ENCODE measurements at regions not wholly inside any gene's neighbourhood (a gene's known extent, or its start where the extent isn't known, plus 50 kb on each side); places are given as distances from the start of the nearest gene placed in this dataset.

DNA sequence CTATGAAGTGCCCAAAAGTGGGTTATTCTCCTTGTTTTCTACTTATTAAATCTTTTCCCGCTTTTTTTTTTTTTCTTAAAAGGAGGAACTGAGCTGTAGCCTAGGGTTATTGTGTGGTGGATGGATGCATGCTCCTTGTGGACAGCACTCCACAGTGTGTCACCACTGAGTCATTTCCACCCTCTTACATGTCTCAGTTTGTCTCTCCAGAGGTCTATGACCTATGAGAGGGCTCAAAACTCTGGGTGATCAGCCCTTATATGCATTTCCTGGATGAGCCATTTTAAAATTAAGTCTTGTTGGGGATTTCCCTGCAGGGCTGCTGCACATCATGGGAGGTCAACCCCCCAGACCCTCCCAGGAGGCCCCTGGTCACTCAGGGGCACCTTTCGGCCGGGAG is 102.2 kb upstream of the MOCS2 start:
- peak; percentile 6 for DNase-seq (ENCODE audit: extremely low read depth, low read depth)

DNA sequence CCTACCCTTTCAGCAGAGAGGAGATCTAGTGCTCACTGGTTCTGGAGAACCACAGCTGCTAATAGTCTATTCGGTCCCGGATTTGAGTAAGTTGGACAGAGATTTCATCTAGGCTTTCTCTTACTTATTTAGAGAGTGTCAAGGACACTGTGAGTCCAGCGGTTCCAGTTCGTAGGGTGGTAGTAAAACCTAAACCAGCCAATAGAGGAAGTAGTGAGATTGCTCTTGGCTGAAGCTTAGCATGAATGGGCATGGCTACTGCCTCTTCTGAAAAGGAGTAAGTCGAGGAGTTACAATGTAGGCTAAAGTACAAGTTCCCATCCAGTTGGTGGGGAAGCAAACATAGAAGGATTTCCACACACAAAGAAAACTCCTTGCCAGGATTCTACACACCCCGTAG is 109.6 kb upstream of the MOCS2 start:
- DNase-seq (ENCODE audit: extremely low read depth, low read depth) = no peak

GRCh38 chr5:53219610-53220009 is 110.1 kb upstream of the MOCS2 start:
- DNase-seq (ENCODE audit: extremely low read depth, low read depth) = no peak

- DNase-seq (ENCODE audit: extremely low read depth, low read depth) = no peak
Observed at GRCh38 chr5:53233645-53234405, 124.3 kb upstream of the MOCS2 start.

DNA sequence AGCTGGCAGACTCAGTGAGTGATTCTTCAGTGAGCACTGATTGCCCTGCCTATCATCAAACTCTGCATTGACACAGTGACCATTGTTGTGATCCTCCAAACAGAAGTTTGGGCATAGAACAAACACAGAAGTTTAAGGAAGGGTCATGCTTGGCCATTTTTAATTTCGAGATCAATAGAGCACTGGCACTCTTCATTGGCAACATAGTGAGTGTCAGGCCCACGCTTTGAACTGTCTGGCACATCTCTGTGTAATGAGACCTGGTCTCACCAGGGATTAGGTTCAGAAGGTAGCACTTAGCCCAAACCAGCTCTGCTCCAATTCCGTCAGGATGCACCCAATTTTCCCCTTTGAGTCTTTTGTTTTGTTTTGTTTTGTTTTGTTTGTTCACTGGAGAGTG is 127.1 kb upstream of the MOCS2 start:
- no peak for DNase-seq (ENCODE audit: extremely low read depth, low read depth)

- no peak for DNase-seq (ENCODE audit: extremely low read depth, low read depth)
Observed at GRCh38 chr5:53237876-53238275, 128.3 kb upstream of the MOCS2 start.

DNA sequence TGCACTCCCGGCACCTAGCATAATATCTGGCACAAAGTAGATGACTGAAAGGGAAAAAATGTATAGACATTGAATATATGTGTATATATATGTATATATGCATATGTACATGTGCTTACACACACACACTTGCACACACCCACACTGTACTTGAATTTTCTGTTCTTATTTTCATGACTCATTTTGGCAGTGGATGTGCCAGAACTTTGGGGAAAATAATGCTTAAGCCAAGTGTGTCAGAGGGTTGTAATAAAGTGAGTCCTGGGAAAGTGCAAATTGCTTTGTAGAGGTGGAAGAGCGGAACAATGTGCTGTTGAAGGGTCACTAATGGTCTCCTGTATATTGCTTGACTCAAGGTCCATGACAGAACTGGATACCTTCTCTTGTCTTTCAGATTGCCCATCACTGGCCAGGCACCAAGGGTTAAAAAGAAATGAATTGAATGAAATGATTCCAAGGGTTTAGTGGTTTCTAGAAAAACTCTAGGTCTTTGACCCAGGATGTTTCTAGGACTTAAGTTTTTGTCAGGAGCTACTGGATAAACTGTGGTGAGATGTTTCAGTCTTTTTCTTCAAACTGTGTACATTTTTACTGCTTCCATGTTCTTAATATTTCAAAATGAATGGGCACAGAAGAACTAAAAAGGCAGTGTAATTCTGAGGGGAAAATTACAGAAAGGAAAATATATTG is 129.9 kb upstream of the MOCS2 start:
- no peak for DNase-seq (ENCODE audit: extremely low read depth, low read depth)

DNA sequence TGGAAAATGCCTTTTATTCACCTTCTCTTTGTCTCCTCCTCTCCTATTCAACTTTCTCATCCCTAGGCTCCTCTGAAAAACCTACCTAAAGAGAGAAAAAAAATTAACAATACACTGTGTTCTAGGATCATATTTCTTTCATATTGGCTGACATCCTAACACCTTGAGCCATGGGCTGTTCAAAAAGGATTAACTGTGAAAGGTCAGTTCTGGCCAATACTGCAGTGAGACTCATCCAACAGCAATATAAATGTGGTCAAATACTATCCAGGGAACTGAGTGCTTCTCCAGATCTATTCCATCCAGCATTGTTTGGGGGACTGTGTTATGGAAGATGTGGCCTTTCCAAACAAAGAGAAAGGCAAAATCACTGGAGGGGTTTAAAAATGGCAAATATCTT is 131.1 kb upstream of the MOCS2 start:
- DNase-seq (ENCODE audit: extremely low read depth, low read depth) = no peak

- DNase-seq (ENCODE audit: extremely low read depth, low read depth) = no peak
Observed at GRCh38 chr5:53241572-53241971, 132.0 kb upstream of the MOCS2 start.

GRCh38 chr5:53243403-53243802 is 133.8 kb upstream of the MOCS2 start:
- DNase-seq (ENCODE audit: extremely low read depth, low read depth) = no peak

GRCh38 chr5:53246042-53246836 is 136.7 kb upstream of the MOCS2 start:
- no peak for DNase-seq (ENCODE audit: extremely low read depth, low read depth)

DNA sequence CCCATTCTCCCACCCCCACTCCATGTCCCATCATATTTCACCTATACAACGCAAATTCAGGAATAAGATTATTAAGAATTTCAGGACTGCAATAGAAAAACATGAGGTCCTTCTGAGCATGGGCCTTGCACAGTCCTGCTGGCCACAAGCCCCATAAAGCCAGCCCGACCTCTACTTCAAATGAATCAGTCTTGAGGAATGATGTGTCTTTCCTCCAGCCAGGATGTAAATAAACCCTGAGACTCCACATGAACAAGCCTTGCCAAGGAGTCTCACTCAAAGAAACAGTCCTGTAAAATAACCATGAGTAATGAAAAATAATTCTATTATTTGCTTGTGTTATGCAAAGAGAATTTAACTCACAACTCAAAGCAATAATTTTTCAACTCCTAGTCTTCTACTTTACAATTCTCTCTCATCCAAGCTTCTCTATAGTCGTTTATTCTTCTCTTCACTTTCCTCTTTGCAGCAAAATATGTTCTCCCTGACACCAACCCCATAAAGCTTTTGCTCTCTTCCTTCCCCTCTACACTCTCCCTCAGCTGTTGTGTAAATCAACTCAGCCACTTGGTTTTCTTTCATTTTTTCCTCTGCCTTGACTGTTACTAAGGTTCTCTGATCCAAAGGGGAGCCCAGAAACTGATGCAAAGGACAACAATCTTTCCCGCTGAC is 140.1 kb upstream of the MOCS2 start:
- peak; percentile 15 for DNase-seq (ENCODE audit: extremely low read depth, low read depth)

GRCh38 chr5:53250201-53250550 is 140.6 kb upstream of the MOCS2 start:
- no peak for DNase-seq (ENCODE audit: extremely low read depth, low read depth)

- DNase-seq (ENCODE audit: extremely low read depth, low read depth) = no peak
Observed at GRCh38 chr5:53253421-53253871, 143.9 kb upstream of the MOCS2 start.

- DNase-seq (ENCODE audit: extremely low read depth, low read depth) = no peak
Observed at GRCh38 chr5:53256746-53257145, 147.2 kb upstream of the MOCS2 start.

DNA sequence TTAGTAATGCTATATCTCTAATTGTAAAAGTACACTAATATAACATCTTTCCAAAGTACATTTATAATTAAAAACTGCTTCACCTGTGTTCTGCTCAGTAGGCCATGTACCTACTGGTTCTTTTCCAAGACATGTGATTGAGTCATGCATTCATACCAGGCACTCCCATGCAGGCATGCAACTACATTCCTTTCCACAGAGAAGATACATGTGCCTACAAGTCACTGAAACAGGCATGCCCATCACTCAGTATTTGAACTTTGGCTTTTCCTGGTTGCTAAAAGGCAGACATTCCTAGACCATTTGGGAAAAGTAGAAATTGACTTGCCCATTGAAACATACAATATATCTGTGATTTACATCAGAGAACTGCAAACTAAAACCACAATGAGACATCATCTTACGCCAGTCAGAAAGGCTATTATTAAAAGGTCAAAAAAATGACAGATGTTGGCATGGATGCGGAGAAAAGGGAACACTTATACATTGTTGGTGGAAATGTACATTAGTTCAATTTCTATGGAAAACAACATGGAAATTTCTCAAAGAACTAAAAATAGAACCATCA is 148.3 kb upstream of the MOCS2 start:
- DNase-seq (ENCODE audit: extremely low read depth, low read depth) = no peak

- no peak for DNase-seq (ENCODE audit: extremely low read depth, low read depth)
Observed at GRCh38 chr5:53259176-53259575, 149.6 kb upstream of the MOCS2 start.

DNA sequence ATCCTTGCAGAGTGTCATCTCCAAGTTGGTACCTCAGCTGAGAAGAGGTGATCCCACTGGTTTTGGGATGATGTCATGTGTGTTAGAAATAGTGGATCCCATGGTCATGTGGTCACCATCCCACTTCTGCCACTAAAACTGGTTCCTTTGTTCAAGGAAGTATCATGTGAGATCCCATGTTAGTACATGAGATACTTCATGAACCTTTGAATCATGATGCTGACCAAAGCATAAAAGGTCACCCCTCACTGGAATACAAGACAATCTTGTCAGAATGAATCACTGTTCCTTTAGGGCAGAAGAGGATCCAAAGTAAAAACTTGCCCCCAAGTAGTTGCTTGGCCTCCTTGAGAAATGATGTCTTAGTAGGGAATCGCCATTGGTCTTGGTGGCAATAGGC is 150.9 kb upstream of the MOCS2 start:
- DNase-seq (ENCODE audit: extremely low read depth, low read depth) = no peak

DNA sequence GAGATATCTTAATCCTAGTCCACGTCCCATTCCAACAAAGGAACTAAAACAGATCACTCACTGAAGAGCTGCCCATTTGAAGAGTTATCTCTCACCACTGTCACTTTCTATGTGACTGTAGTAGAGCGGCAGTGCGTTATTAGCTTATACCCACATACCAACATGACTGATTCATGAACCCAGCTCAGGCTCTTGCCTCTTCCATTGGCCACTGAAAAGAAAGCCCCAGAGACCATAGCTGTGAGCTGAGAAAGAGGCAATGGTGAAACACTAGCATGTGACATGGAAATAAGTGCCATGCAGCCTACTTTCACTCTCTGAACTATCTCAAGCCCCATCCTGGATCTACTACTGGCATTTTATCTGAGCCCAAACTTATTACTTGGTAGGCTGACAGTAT is 151.7 kb upstream of the MOCS2 start:
- DNase-seq (ENCODE audit: extremely low read depth, low read depth) = no peak

- peak; percentile 39 for DNase-seq (ENCODE audit: extremely low read depth, low read depth)
Observed at GRCh38 chr5:53262348-53262970, 152.9 kb upstream of the MOCS2 start.

Measured in NCI-H460 (cell line).